Fibroblast of pulmonary artery (primary cell): ENCODE measurements at regions not wholly inside any gene's neighbourhood (a gene's known extent, or its start where the extent isn't known, plus 50 kb on each side); places are given as distances from the start of the nearest gene placed in this dataset.
A peak's percentile ranks its signal among the peaks of the same experiment; 100 is the strongest.

Experiments used
- DNase-seq: peaks from one replicate; pipeline ENCODE4 v3.0.0-alpha.2; 2010; ENCODE audit warnings: low read depth
- H3K4me3 ChIP-seq: replicated peaks from 2 replicates; pipeline ENCODE4 v1.5.1; 2011; ENCODE audit warnings: low read depth, mild to moderate bottlenecking, control low read depth, low read length, moderate library complexity
- TF ChIP-seq, protein P1 (sequence below): IDR thresholded peaks from 2 replicates; pipeline ENCODE4 v1.5.1; 2011; ENCODE audit warnings: mild to moderate bottlenecking, control low read depth, low read length, inconsistent platforms; ENCODE audit errors: missing control alignments

DNA sequence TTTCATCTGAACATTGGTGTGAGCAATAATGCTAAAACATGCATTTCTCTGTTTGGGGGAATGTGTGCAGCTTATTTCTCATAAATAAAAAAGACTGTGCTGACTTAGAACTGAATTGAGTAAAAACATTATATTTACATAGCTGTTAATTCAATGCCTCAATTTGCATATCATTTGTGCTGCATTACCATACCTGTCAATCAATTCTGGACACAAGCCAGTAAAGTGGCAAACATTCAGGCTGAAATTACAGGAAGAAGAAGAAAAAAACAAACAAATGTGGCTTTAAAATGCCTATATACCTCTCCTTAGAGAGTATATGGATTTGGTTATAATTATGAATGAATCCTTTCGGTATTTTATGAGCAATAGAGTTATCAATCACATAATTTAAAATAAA, 380.1 kb upstream of the GBE1 start:
- no peak overlapping the region for H3K4me3 ChIP-seq
- TF ChIP-seq, protein P1, sequence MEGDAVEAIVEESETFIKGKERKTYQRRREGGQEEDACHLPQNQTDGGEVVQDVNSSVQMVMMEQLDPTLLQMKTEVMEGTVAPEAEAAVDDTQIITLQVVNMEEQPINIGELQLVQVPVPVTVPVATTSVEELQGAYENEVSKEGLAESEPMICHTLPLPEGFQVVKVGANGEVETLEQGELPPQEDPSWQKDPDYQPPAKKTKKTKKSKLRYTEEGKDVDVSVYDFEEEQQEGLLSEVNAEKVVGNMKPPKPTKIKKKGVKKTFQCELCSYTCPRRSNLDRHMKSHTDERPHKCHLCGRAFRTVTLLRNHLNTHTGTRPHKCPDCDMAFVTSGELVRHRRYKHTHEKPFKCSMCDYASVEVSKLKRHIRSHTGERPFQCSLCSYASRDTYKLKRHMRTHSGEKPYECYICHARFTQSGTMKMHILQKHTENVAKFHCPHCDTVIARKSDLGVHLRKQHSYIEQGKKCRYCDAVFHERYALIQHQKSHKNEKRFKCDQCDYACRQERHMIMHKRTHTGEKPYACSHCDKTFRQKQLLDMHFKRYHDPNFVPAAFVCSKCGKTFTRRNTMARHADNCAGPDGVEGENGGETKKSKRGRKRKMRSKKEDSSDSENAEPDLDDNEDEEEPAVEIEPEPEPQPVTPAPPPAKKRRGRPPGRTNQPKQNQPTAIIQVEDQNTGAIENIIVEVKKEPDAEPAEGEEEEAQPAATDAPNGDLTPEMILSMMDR: no peak
- no peak for DNase-seq

- no peak for DNase-seq
- TF ChIP-seq, protein P1: no peak
- H3K4me3 ChIP-seq: no peak overlapping the region
Measured at GRCh38 chr3:82137861-82138260, 376.4 kb upstream of the GBE1 start.

GRCh38 chr3:82137050-82137449, 375.6 kb upstream of the GBE1 start:
- TF ChIP-seq, protein P1: no peak
- no peak for DNase-seq
- H3K4me3 ChIP-seq: no peak overlapping the region

DNA sequence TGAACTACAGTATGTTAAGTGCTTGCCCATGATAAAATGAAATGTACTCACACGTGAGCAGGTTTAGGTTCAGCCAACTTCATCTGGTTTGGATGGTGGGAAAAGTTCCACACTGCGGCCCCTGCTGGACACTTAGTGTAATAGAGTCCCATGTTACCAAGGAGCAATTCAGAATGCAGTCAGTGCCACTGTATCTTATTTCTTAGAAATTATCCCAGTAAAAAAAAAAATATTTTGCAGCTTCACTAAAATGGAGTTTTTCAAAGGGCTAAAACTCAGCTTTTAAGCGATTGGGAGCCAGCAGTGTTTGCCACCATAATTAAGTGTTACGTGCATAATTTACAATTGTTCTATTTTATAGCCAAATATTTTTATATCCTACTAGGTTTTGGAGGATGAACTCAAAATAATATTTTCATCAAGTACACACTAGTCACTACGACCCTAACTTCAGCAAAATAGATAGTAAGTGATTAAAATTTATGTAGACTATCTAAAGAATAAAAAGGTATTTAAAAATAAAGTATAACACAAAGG, 371.7 kb upstream of the GBE1 start:
- TF ChIP-seq, protein P1: peak; percentile 89
- H3K4me3 ChIP-seq: no peak overlapping the region
- peak; percentile 77 for DNase-seq

- TF ChIP-seq, protein P1: no peak
- DNase-seq: no peak
- no peak overlapping the region for H3K4me3 ChIP-seq
Measured at GRCh38 chr3:82132210-82133069, 371.0 kb upstream of the GBE1 start.

- TF ChIP-seq, protein P1: no peak
- H3K4me3 ChIP-seq: no peak overlapping the region
- DNase-seq: no peak
Measured at GRCh38 chr3:82130046-82130445, 368.6 kb upstream of the GBE1 start.

DNA sequence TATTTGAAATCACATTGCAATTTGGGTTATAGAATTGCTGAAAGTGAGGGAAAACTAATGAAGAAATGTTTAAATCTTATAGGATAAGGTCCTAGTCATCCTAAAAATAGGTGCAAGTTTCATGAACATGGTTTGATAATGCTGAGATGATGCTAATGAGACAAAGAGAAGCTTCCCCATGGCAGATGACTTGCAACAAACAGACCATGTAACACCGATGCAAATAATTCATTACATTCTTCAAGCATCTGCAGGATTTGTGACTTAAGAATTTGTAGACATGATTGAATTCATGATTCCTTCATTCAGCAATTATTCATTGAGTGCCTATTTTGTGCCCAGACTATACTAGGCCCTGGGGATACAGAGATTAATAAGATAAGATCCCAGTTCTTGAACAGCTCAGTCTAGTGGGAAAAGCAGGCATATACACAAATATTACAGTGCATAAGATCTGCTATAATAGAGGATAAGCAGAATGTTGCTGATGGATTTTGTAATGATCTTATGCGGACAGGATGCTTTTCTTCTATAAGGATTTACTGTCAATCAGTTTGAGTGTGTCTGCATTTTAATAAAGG, 367.9 kb upstream of the GBE1 start:
- DNase-seq: no peak
- TF ChIP-seq, protein P1: no peak
- no peak overlapping the region for H3K4me3 ChIP-seq
